Psoas muscle (tissue), 7 donors: ENCODE measurements at regions not wholly inside any gene's neighbourhood (a gene's known extent, or its start where the extent isn't known, plus 50 kb on each side); places are given as distances from the start of the nearest gene placed in this dataset.

Experiments used
- ATAC-seq, 4 donors: fragments of 200-7000 bp; cut with Tn5 transposase; one replicate each; pipeline ENCODE4 v1.9.1; 2020; ENCODE audit warnings: moderate library complexity in 3 of 4, mild to moderate bottlenecking in 2 of 4
- DNase-seq, 2 donors: peaks; one replicate each; pipeline ENCODE4 v3.0.0-alpha.2; 2020
- H3K27ac ChIP-seq: fragments of 200-600 bp; one replicate; pipeline ENCODE4 v1.8.0; 2022
- H3K27me3 ChIP-seq, 3 donors: fragments of 200-600 bp in 1 of 3; one replicate each; pipeline versions ENCODE4 v1.6.1 to v1.8.0; 2013 to 2022; ENCODE audit warnings: low read length in 2 of 3, mild to moderate bottlenecking in 2 of 3, moderate library complexity in 1 of 3; ENCODE audit not compliant: insufficient read depth in 3 of 3
- H3K36me3 ChIP-seq, 2 donors: fragments of 200-600 bp in 1 of 2; one replicate each; pipeline versions ENCODE4 v1.6.1 to v1.8.0; 2013 to 2022; ENCODE audit warnings: low read depth in 1 of 2, mild to moderate bottlenecking in 1 of 2, moderate library complexity in 1 of 2; ENCODE audit not compliant: insufficient read depth in 1 of 2
- H3K4me1 ChIP-seq: fragments of 200-600 bp; one replicate; pipeline ENCODE4 v1.8.0; 2022
- H3K4me3 ChIP-seq: fragments of 200-600 bp; one replicate; pipeline ENCODE4 v1.8.0; 2022; ENCODE audit warnings: mild to moderate bottlenecking
- H3K9me3 ChIP-seq: fragments of 200-600 bp; one replicate; pipeline ENCODE4 v1.8.0; 2022
- CTCF ChIP-seq: fragments of 200-600 bp; IDR thresholded peaks from one replicate; pipeline ENCODE4 v1.8.0; 2022; ENCODE audit warnings: antibody characterized with exemption
- WGBS, 3 donors: extraction: QIAGEN DNeasy Blood & Tissue Kit; methylation state at CpG; one replicate each; pipeline versions ENCODE4 v1.1.6 to v1.1.7; 2013; 5-methylcytosine and 5-hydroxymethylcytosine counted together
- intact Hi-C, 2 donors: fragments of 100-400 bp; cut with DNase I; formaldehyde crosslinking; loops; one replicate each; pipeline versions ENCODE4 v1.11.0 to v1.14.2; 2022
- donor health status: healthy with polysubstance abuse.
- donor health status: DM: no; HTN: no; CAD: no; lungs with moderate emphysema.
- donor health status: Bipolar disorder and iron deficiency.
- donor health status: healthy.
- donor health status: DM: yes; HTN: yes; CAD: no.
- donor health status: DM: no; HTN: no; CAD: no.
- donor health status: DM: yes; HTN: yes; CAD: no.

GRCh38 chr12:60494244-60494643 is 898.4 kb downstream of the SLC16A7 start:
- ATAC-seq: no peak
- TF ChIP-seq CTCF: peak; percentile 12
- H3K36me3 ChIP-seq: no peaks in the 10 kb centered on the region
- H3K4me3 ChIP-seq: no peak overlapping the region
- no peaks in the 10 kb centered on the region for H3K9me3 ChIP-seq
- DNase-seq: no peak
- H3K27me3 ChIP-seq: no peaks in the 10 kb centered on the region
- WGBS, 3 donors: 22 to 42% (median 34%) methylated on average over 2 of the region's 2 CpGs
- intact Hi-C loops: no loop called here
- H3K4me1 ChIP-seq: no peaks in the 10 kb centered on the region
- H3K27ac ChIP-seq: no peak overlapping the region

- Histone ChIP-seq H3K4me3 (no peak overlapping the region), H3K4me1 (no peaks in the 10 kb centered on the region), H3K36me3 (no peaks in the 10 kb centered on the region), H3K27me3 (no peaks in the 10 kb centered on the region), H3K27ac (no peak overlapping the region), H3K9me3 (no peaks in the 10 kb centered on the region)
- ATAC-seq: no peak
- no peak for TF ChIP-seq CTCF
- WGBS, 3 donors: 35 to 46% (median 39%) methylated on average over 1 of the region's 1 CpG
- intact Hi-C loops: no loop called here
- DNase-seq: no peak
Observed at GRCh38 chr12:60498656-60499055, 902.8 kb downstream of the SLC16A7 start.

GRCh38 chr12:60501124-60501729 is 905.4 kb downstream of the SLC16A7 start:
- Histone ChIP-seq H3K36me3 (no peaks in the 10 kb centered on the region), H3K27me3 (no peaks in the 10 kb centered on the region), H3K4me3 (no peak overlapping the region), H3K4me1 (no peaks in the 10 kb centered on the region), H3K27ac (no peak overlapping the region), H3K9me3 (no peaks in the 10 kb centered on the region)
- intact Hi-C loops: no loop called here
- WGBS, 3 donors: 85 to 89% (median 86%) methylated on average over 2 of the region's 2 CpGs
- TF ChIP-seq CTCF: no peak
- DNase-seq (no peak), ATAC-seq (no peak)

GRCh38 chr12:60522684-60523400 is 927.0 kb downstream of the SLC16A7 start:
- intact Hi-C loops: no loop called here
- TF ChIP-seq CTCF: no peak
- DNase-seq: no peak

More at GRCh38 chr12:60522684-60523400, 927.0 kb downstream of the SLC16A7 start:
- ATAC-seq: no peak
- H3K27me3 ChIP-seq: no peaks in the 10 kb centered on the region
- H3K9me3 ChIP-seq: peaks cover 4% of the 10 kb centered on the region
- no peaks in the 10 kb centered on the region for H3K4me1 ChIP-seq
- H3K27ac ChIP-seq: no peak overlapping the region
- WGBS, 3 donors: 66 to 68% (median 68%) methylated on average over 5 of the region's 5 CpGs
- H3K36me3 ChIP-seq: no peaks in the 10 kb centered on the region
- no peak overlapping the region for H3K4me3 ChIP-seq
